ENCODE measurements at regions not wholly inside any gene's neighbourhood (a gene's known extent, or its start where the extent isn't known, plus 50 kb on each side); places are given as distances from the start of the nearest gene placed in this dataset.

- DNase-seq (ENCODE audit: low spot score), result no peak
Observed at GRCh38 chr16:6132121-6132520, 1034.5 kb upstream of the EEF2KMT start.

DNA sequence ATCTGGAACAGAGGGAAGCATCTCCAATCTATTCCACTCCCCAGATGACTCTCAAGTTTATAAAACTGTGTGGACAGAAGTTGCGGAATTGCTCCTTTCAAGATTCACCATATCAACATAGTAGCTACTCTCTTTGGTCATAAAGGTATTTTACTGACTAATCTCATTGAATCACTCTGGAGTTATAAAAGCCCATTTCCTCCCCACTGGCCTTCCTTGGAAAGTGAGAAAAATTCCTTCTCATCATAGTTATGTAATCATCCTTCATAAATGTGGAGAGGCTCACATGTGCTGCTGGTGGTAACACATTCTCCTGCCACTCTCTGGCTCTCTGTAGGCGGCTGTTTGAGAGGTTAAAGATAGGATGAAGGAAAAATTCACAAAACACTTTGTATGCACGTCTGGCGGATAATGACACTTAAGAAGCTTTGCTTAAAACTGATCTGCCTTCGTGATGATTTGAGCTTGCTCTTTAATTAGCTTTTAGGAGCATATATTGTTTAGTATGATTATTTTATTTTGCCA, 1034.0 kb upstream of the EEF2KMT start:
- no peak for DNase-seq (ENCODE audit: low spot score)

DNA sequence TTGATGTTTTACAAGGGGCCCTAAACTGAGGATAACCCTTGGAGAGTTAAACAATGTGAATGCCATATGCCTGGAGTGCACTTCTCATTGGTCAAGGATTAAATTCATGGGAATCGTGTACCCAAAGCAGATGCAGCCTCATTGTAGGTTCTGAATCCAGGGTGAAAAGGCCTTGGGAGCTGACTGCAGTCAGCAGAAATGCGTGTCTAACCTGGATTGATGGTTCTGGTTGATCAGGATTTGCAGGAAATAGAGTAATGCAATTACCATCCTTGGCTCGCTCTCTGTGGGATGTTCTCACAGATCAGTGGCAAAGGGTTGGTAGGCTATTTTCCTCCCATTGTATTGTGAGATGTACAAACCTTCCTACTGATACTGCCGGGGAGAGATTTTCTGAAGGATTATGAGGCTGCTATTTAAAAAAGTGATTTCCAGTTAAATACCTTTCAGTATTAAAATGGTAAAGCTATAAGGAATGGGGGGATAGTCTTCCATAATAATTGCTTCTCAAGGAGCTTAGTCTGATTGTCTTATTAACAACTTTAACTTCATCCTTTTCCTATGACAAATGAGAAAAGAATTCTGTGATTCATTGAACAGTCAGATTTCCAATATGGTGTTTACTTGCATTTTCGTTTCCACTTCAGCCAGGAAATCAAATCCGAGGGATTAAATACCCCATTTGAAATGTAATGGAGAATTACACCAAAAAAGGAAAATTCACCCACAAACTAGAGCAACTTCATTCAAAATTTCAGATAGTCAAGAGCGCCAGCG, 1028.1 kb upstream of the EEF2KMT start:
- DNase-seq (ENCODE audit: low spot score), result no peak

- no peak for DNase-seq (ENCODE audit: low spot score)
Observed at GRCh38 chr16:6124136-6124535, 1026.5 kb upstream of the EEF2KMT start.

GRCh38 chr16:6122401-6122800, 1024.8 kb upstream of the EEF2KMT start:
- DNase-seq (ENCODE audit: low spot score), result no peak

DNA sequence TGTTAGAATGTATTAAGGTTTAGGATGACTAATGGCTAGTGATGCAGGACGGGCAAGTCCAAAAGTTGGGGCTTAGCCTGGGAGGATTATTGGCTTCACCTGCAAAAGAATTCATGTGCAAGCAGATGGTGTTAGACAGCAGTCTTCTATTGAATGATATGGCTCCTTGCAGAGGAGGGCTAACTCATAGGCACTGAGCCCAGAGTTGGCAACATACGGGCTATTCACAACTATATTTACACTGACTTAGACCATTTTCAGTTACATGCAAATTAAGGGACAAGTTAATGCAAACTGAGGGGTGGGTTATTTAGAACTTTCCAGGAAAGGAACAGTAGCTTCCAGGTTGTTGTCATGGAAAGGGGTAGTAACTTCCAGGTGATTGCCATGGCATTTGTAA, 1017.1 kb upstream of the EEF2KMT start:
- no peak for DNase-seq (ENCODE audit: low spot score)

- no peak for DNase-seq (ENCODE audit: low spot score)
Observed at GRCh38 chr16:6113749-6114148, 1016.2 kb upstream of the EEF2KMT start.

DNA sequence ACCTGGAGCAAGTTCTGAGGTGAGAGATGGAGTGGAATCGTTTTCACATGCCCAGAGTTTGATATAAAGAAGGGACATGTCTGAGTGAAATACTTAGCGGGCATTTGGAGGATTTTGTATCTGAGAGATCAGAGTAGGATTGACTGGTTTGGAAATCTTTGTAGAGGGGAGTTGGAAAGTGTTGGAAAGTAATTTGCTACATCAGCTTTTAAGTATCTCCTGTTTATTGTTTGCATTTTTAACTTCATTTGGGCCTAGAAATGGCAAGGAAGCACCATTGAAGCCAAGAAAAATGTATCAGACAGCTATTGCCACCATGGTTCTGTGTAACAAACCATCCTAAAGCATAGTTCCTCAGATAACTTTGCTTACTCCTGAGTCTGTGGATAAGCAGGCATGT, 1015.1 kb upstream of the EEF2KMT start:
- DNase-seq (ENCODE audit: low spot score), result no peak

DNA sequence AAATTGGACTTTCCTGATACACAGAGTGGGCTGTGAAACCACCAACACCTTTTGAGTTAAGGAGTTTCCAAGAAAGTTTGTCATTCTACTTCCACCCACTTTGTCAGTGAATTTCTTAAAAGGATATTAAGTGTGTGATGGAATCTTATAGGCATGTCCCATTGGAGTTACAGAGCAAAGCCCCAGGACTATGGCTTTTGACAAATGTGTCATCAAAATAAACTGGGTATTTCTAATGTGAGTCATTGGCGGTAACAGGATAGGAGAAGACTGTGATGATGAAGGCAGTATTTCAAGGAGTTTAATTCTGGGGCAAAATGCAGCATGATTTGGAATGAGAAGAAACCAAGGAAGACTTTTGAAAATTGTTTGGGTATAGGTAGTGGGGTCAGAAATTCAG, 1013.8 kb upstream of the EEF2KMT start:
- no peak for DNase-seq (ENCODE audit: low spot score)

DNA sequence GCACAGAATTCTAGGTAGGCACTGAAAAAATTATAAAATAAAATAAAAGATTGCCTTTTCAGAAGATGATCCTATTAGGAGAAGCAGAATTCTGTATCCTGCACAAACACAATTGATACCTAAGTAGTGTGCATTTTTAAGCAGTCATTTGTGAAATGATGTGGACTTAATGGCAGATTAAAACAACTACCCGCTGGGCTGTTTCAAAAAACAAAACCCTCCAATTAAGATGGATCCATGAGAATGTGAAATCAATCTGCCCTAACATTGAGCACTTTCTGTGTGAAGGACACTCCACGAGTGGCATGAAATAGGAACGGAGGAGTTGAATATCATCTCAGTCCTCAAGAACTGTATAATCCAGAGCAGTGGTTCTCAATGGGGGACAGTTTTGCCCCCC, 1012.8 kb upstream of the EEF2KMT start:
- no peak for DNase-seq (ENCODE audit: low spot score)

GRCh38 chr16:6106061-6106460, 1008.5 kb upstream of the EEF2KMT start:
- no peak for DNase-seq (ENCODE audit: low spot score)

DNA sequence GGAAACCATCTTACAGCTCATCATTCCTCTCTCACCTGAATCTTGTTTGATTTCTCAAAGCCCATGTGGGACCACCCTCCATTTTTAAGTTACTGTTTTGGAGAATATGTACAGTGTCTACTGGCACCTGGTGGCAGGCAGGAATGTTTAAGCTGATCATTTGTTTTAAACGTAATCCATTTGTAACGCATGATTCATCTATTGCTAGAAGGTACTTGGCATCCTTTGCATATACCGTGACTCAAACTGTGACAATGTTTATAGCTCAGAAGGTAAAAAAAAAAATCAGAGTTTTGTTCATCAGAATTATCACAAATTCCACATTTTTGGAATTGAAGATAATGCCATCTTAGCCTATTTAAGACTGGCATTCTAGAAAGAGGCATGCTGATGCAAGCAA, 1007.5 kb upstream of the EEF2KMT start:
- DNase-seq (ENCODE audit: low spot score), result no peak

GRCh38 chr16:6104428-6104827, 1006.8 kb upstream of the EEF2KMT start:
- DNase-seq (ENCODE audit: low spot score), result no peak

GRCh38 chr16:6103561-6103960, 1006.0 kb upstream of the EEF2KMT start:
- DNase-seq (ENCODE audit: low spot score), result no peak

DNA sequence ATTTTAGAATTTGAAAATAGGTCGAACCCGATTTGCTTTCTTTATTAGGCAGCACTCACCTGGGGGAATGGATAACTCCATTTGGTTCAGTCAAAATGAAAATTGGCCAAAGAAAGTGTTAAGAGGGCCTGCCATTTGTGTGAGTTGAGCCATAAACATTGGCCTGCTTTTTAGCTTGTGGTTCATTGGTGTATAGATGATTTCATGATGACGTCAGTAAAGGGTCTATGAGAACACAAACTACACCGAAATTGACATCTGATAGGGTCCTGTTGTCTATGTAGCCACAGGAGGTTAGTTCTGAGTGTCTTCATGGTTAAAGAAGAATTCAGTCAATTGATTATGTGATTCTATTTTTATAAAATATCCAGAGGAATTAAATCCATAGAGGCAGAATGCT, 1001.5 kb upstream of the EEF2KMT start:
- DNase-seq (ENCODE audit: low spot score), result no peak

GRCh38 chr16:6096931-6097670, 999.5 kb upstream of the EEF2KMT start:
- no peak for DNase-seq (ENCODE audit: low spot score)

DNA sequence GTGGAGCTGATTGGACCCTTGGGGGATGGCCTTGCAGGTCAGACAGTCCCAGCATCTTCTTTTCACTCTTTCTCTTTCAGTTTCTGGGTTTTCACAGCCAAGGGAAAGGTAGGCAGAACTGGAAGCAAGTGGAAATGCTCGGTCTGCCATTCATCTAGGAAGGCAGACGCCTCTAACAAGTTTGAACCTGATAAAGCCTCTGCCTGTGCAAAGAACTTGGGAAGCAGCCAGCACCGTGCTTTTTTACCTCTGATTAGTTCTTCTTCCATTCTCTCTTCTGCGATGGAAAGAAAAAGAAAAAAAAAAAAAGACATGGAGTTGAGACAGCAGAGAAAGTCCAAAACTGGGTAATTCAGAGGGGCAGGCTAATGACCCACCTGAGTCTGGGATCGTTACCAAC, 997.8 kb upstream of the EEF2KMT start:
- DNase-seq (ENCODE audit: low spot score), result no peak

DNA sequence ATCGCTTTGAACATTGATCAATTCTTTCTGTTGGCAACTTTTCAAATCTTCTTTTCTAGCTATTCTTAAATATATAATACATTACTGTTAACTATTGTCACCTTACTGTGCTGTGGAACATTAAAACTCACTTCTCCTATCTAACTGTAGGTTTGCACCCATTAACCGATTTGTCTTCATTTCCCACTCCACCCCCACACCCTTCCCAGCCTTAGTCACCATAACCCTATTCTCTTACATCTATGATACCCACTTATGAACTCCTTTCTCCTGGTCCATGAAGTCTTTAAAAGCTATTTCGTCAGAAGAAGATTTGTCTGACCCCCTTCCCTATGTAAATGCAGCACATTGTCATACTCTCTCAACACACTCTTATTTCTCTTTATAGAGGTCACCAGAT, 993.4 kb upstream of the EEF2KMT start:
- DNase-seq (ENCODE audit: low spot score), result no peak

- DNase-seq (ENCODE audit: low spot score), result no peak
Observed at GRCh38 chr16:6081320-6081976, 983.9 kb upstream of the EEF2KMT start.

DNA sequence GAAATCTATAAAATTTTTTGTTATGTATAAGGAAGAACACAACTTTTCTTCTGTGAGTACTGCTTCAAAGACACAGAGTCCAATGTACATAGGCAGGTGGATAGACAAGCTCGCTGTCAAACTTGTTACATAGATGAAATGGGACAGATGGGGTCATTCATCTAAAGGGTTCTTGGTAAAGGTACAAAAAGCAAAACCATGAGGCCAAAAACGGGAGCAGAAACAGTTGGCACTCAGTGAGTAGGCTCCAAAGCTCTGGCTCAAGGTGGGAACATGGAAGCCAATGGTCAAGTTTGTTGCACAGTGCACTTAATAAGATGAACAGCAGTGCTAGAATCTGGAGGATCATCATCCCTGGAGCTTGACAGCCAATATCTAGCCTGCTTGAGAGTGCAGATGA, 979.0 kb upstream of the EEF2KMT start:
- no peak for DNase-seq (ENCODE audit: low spot score)

- DNase-seq (ENCODE audit: low spot score), result no peak
Observed at GRCh38 chr16:6068063-6068462, 970.5 kb upstream of the EEF2KMT start.

GRCh38 chr16:6066652-6067051, 969.1 kb upstream of the EEF2KMT start:
- no peak for DNase-seq (ENCODE audit: low spot score)

DNA sequence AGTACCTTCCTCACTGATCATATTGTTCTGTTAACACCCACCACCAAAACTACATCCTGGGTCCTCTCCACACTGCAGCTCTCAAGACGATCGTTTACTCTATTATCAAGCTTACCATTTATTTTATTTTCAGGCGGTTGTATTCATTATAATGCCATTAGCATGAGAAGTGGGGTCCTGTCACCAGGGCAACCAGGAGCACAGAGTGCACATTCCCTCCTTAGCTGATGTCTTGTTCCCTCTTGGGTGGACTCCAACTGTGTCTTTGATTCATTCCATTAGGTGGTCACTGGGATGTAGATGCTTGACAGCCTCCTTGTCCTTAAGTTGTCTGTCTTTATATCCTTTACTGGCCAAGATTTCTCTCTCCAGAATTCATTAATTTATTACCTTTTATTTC, 965.9 kb upstream of the EEF2KMT start:
- no peak for DNase-seq (ENCODE audit: low spot score)

Data from left forelimb (tissue), 1 donor.